ENCODE measurements at regions not wholly inside any gene's neighbourhood (a gene's known extent, or its start where the extent isn't known, plus 50 kb on each side); places are given as distances from the start of the nearest gene placed in this dataset.

- no TSS peak for BruUV-seq (replicated peaks)
- H3K4me3 Mint-ChIP-seq (ENCODE audit: unreplicated experiment), result no peak overlapping the region
- Histone ChIP-seq H3K4me1 (no peaks in the 10 kb centered on the region), H3K27me3 (replicated peaks; ENCODE audit: control insufficient read depth, insufficient read depth, low read length) (no peaks in the 10 kb centered on the region), H3K4me3 (ENCODE audit: low read depth, low read length) (no peak overlapping the region), H3K9me3 (no peaks in the 10 kb centered on the region), H3K36me3 (ENCODE audit: control insufficient read depth, insufficient read depth, low read length) (no peaks in the 10 kb centered on the region)
- no peak for DNase-seq
- no peak for TF ChIP-seq CTCF (IDR thresholded peaks at IDR 0.05; ENCODE audit: insufficient read depth in 1 of 2, low read depth in 1 of 2, low read length in 1 of 2, severe bottlenecking in 1 of 2, unreplicated experiment in 1 of 2)
- H3K27ac Mint-ChIP-seq (ENCODE audit: unreplicated experiment), result no peak overlapping the region
- no peaks in the 10 kb centered on the region for H3K9me3 Mint-ChIP-seq (ENCODE audit: unreplicated experiment)
- ChIA-PET CTCF (no interaction called here), POLR2A (no interaction called here)
- no peaks in the 10 kb centered on the region for H3K36me3 Mint-ChIP-seq (ENCODE audit: insufficient read depth, unreplicated experiment)
- no peaks in the 10 kb centered on the region for H3K4me1 Mint-ChIP-seq (ENCODE audit: low read depth, unreplicated experiment)
- no peaks in the 10 kb centered on the region for H3K27me3 Mint-ChIP-seq (ENCODE audit: insufficient read depth, unreplicated experiment)
- intact Hi-C loops (cut with micrococcal nuclease; ENCODE audit: unreplicated experiment), result no loop called here
Observed at GRCh38 chr5:20230010-20230409, 242.0 kb upstream of the CDH18 start.

- no peaks in the 10 kb centered on the region for H3K9me3 ChIP-seq
- H3K27me3 Mint-ChIP-seq (ENCODE audit: insufficient read depth, unreplicated experiment), result no peaks in the 10 kb centered on the region
- DNase-seq, result no peak
- no peak overlapping the region for H3K27ac Mint-ChIP-seq (ENCODE audit: unreplicated experiment)
- intact Hi-C loops (cut with micrococcal nuclease; ENCODE audit: unreplicated experiment), result no loop called here
- no peaks in the 10 kb centered on the region for H3K36me3 Mint-ChIP-seq (ENCODE audit: insufficient read depth, unreplicated experiment)
- H3K4me1 Mint-ChIP-seq (ENCODE audit: low read depth, unreplicated experiment), result no peaks in the 10 kb centered on the region
- H3K4me1 ChIP-seq, result no peaks in the 10 kb centered on the region
- H3K36me3 ChIP-seq (ENCODE audit: control insufficient read depth, insufficient read depth, low read length), result no peaks in the 10 kb centered on the region
- H3K4me3 Mint-ChIP-seq (ENCODE audit: unreplicated experiment), result no peak overlapping the region
- ChIA-PET CTCF (no interaction called here), POLR2A (no interaction called here)
- TF ChIP-seq CTCF (IDR thresholded peaks at IDR 0.05; ENCODE audit: insufficient read depth in 1 of 2, low read depth in 1 of 2, low read length in 1 of 2, severe bottlenecking in 1 of 2, unreplicated experiment in 1 of 2), result no peak
- H3K9me3 Mint-ChIP-seq (ENCODE audit: unreplicated experiment), result no peaks in the 10 kb centered on the region
- H3K4me3 ChIP-seq (ENCODE audit: low read depth, low read length), result no peak overlapping the region
- BruUV-seq (replicated peaks), result no TSS peak
- H3K27me3 ChIP-seq (replicated peaks; ENCODE audit: control insufficient read depth, insufficient read depth, low read length), result no peaks in the 10 kb centered on the region
Observed at GRCh38 chr5:20229303-20230005, 241.5 kb upstream of the CDH18 start.

- Mint-ChIP-seq H3K27ac (ENCODE audit: unreplicated experiment) (no peak overlapping the region), H3K4me3 (ENCODE audit: unreplicated experiment) (no peak overlapping the region), H3K9me3 (ENCODE audit: unreplicated experiment) (no peaks in the 10 kb centered on the region), H3K27me3 (ENCODE audit: insufficient read depth, unreplicated experiment) (no peaks in the 10 kb centered on the region), H3K36me3 (ENCODE audit: insufficient read depth, unreplicated experiment) (no peaks in the 10 kb centered on the region), H3K4me1 (ENCODE audit: low read depth, unreplicated experiment) (no peaks in the 10 kb centered on the region)
- Histone ChIP-seq H3K4me3 (ENCODE audit: low read depth, low read length) (no peak overlapping the region), H3K9me3 (no peaks in the 10 kb centered on the region), H3K36me3 (ENCODE audit: control insufficient read depth, insufficient read depth, low read length) (no peaks in the 10 kb centered on the region), H3K27me3 (replicated peaks; ENCODE audit: control insufficient read depth, insufficient read depth, low read length) (no peaks in the 10 kb centered on the region), H3K4me1 (no peaks in the 10 kb centered on the region)
- no peak for DNase-seq
- ChIA-PET CTCF (no interaction called here), POLR2A (no interaction called here)
- intact Hi-C loops (cut with micrococcal nuclease; ENCODE audit: unreplicated experiment), result no loop called here
- no TSS peak for BruUV-seq (replicated peaks)
- no peak for TF ChIP-seq CTCF (IDR thresholded peaks at IDR 0.05; ENCODE audit: insufficient read depth in 1 of 2, low read depth in 1 of 2, low read length in 1 of 2, severe bottlenecking in 1 of 2, unreplicated experiment in 1 of 2)
Observed at GRCh38 chr5:20224966-20225365, 237.0 kb upstream of the CDH18 start.

All from Caco-2 (cell line).